Activated CD4-positive, alpha-beta memory T cell treated with anti-CD3 and anti-CD28 coated beads, Interleukin-2, amount 10 ng/mL, durations not matched to agents 7 days and 5 days (primary cell): ENCODE measurements at regions not wholly inside any gene's neighbourhood (a gene's known extent, or its start where the extent isn't known, plus 50 kb on each side); places are given as distances from the start of the nearest gene placed in this dataset.

Experiments
- CTCF ChIA-PET: fragments of 350-600 bp; sonication (Branson Sonifier 250); formaldehyde crosslinking; loops from one replicate; lab custom pipeline; 2021; ENCODE audit warnings: antibody characterized with exemption, inconsistent platforms; lab: Charles Lee
- POLR2A ChIA-PET: fragments of 350-600 bp; sonication (Branson Sonifier 250); formaldehyde crosslinking; loops from one replicate; lab custom pipeline; 2021; ENCODE audit warnings: antibody characterized with exemption; lab: Charles Lee
- DNase-seq: peaks from one replicate; pipeline ENCODE4 v3.0.0-alpha.2; 2020
- H3K27ac Mint-ChIP-seq: one replicate; pipeline ENCODE4 v1.8.0; 2021; ENCODE audit warnings: mild to moderate bottlenecking, mixed read lengths
- H3K27me3 Mint-ChIP-seq: one replicate; pipeline ENCODE4 v1.8.0; 2021; ENCODE audit warnings: mixed read lengths
- H3K36me3 Mint-ChIP-seq: one replicate; pipeline ENCODE4 v1.8.0; 2021; ENCODE audit warnings: low read depth, mixed read lengths
- H3K4me1 Mint-ChIP-seq: one replicate; pipeline ENCODE4 v1.8.0; 2021; ENCODE audit warnings: mixed read lengths
- H3K4me3 Mint-ChIP-seq: one replicate; pipeline ENCODE4 v1.8.0; 2021; ENCODE audit warnings: mild to moderate bottlenecking, mixed read lengths
- H3K9me3 Mint-ChIP-seq: one replicate; pipeline ENCODE4 v1.8.0; 2021; ENCODE audit warnings: mixed read lengths

- Mint-ChIP-seq H3K36me3 (no peaks in the 10 kb centered on the region), H3K4me1 (no peaks in the 10 kb centered on the region), H3K4me3 (no peak overlapping the region), H3K27ac (no peak overlapping the region), H3K9me3 (no peaks in the 10 kb centered on the region), H3K27me3 (no peaks in the 10 kb centered on the region)
- DNase-seq = no peak
- ChIA-PET POLR2A (no interaction called here), CTCF (no interaction called here)
Observed at GRCh38 chr4:138414202-138414601, 172.1 kb upstream of the SLC7A11 start.

- Mint-ChIP-seq H3K36me3 (no peaks in the 10 kb centered on the region), H3K4me3 (no peak overlapping the region), H3K27me3 (no peaks in the 10 kb centered on the region), H3K9me3 (no peaks in the 10 kb centered on the region), H3K4me1 (no peaks in the 10 kb centered on the region), H3K27ac (no peak overlapping the region)
- DNase-seq = no peak
- ChIA-PET CTCF (interaction anchor here (0.6 kb wide), 1 partner anchor 136 kb away, joined by 4 read pairs; no protein-coding TSS in a partner anchor), POLR2A (no interaction called here)
Observed at GRCh38 chr4:138413273-138413672, 171.1 kb upstream of the SLC7A11 start.

GRCh38 chr4:138412847-138413246 lies 170.7 kb upstream of the SLC7A11 start:
- H3K27ac Mint-ChIP-seq = no peak overlapping the region
- H3K4me3 Mint-ChIP-seq = no peak overlapping the region
- H3K9me3 Mint-ChIP-seq = no peaks in the 10 kb centered on the region
- no peak for DNase-seq
- ChIA-PET CTCF (interaction anchor here (0.6 kb wide), 1 partner anchor 136 kb away, joined by 4 read pairs; no protein-coding TSS in a partner anchor), POLR2A (no interaction called here)
- no peaks in the 10 kb centered on the region for H3K27me3 Mint-ChIP-seq
- no peaks in the 10 kb centered on the region for H3K36me3 Mint-ChIP-seq
- no peaks in the 10 kb centered on the region for H3K4me1 Mint-ChIP-seq

GRCh38 chr4:138410266-138410665 lies 168.1 kb upstream of the SLC7A11 start:
- H3K4me3 Mint-ChIP-seq = no peak overlapping the region
- ChIA-PET CTCF (no interaction called here), POLR2A (no interaction called here)
- H3K4me1 Mint-ChIP-seq = no peaks in the 10 kb centered on the region
- no peaks in the 10 kb centered on the region for H3K9me3 Mint-ChIP-seq
- H3K27me3 Mint-ChIP-seq = no peaks in the 10 kb centered on the region
- DNase-seq = no peak
- H3K36me3 Mint-ChIP-seq = no peaks in the 10 kb centered on the region
- no peak overlapping the region for H3K27ac Mint-ChIP-seq

- H3K9me3 Mint-ChIP-seq = no peaks in the 10 kb centered on the region
- no peak for DNase-seq
- ChIA-PET POLR2A (no interaction called here), CTCF (no interaction called here)
- H3K4me3 Mint-ChIP-seq = no peak overlapping the region
- H3K27ac Mint-ChIP-seq = no peak overlapping the region
- H3K4me1 Mint-ChIP-seq = no peaks in the 10 kb centered on the region
- no peaks in the 10 kb centered on the region for H3K36me3 Mint-ChIP-seq
- H3K27me3 Mint-ChIP-seq = no peaks in the 10 kb centered on the region
Observed at GRCh38 chr4:138409670-138410069, 167.5 kb upstream of the SLC7A11 start.

- Mint-ChIP-seq H3K9me3 (no peaks in the 10 kb centered on the region), H3K4me3 (no peak overlapping the region), H3K4me1 (no peaks in the 10 kb centered on the region), H3K27ac (no peak overlapping the region), H3K36me3 (no peaks in the 10 kb centered on the region), H3K27me3 (no peaks in the 10 kb centered on the region)
- CTCF ChIA-PET = no interaction called here
- no peak for DNase-seq
- POLR2A ChIA-PET = no interaction called here
Observed at GRCh38 chr4:138408758-138409157, 166.6 kb upstream of the SLC7A11 start.

- Mint-ChIP-seq H3K36me3 (no peaks in the 10 kb centered on the region), H3K9me3 (no peaks in the 10 kb centered on the region), H3K4me1 (no peaks in the 10 kb centered on the region), H3K4me3 (no peak overlapping the region), H3K27ac (no peak overlapping the region), H3K27me3 (no peaks in the 10 kb centered on the region)
- DNase-seq = no peak
- ChIA-PET POLR2A (no interaction called here), CTCF (no interaction called here)
Observed at GRCh38 chr4:138407329-138407728, 165.2 kb upstream of the SLC7A11 start.

- no peaks in the 10 kb centered on the region for H3K36me3 Mint-ChIP-seq
- no peaks in the 10 kb centered on the region for H3K4me1 Mint-ChIP-seq
- no peak for DNase-seq
- H3K4me3 Mint-ChIP-seq = no peak overlapping the region
- no peak overlapping the region for H3K27ac Mint-ChIP-seq
- H3K9me3 Mint-ChIP-seq = no peaks in the 10 kb centered on the region
- ChIA-PET POLR2A (no interaction called here), CTCF (no interaction called here)
- no peaks in the 10 kb centered on the region for H3K27me3 Mint-ChIP-seq
Observed at GRCh38 chr4:138406876-138407275, 164.7 kb upstream of the SLC7A11 start.

GRCh38 chr4:138405934-138406567 lies 163.9 kb upstream of the SLC7A11 start:
- H3K27ac Mint-ChIP-seq = no peak overlapping the region
- no peaks in the 10 kb centered on the region for H3K4me1 Mint-ChIP-seq
- CTCF ChIA-PET = no interaction called here
- DNase-seq = no peak
- H3K27me3 Mint-ChIP-seq = no peaks in the 10 kb centered on the region
- H3K4me3 Mint-ChIP-seq = no peak overlapping the region
- H3K36me3 Mint-ChIP-seq = no peaks in the 10 kb centered on the region
- POLR2A ChIA-PET = no interaction called here
- no peaks in the 10 kb centered on the region for H3K9me3 Mint-ChIP-seq

- Mint-ChIP-seq H3K27ac (no peak overlapping the region), H3K4me3 (no peak overlapping the region), H3K9me3 (no peaks in the 10 kb centered on the region), H3K4me1 (no peaks in the 10 kb centered on the region), H3K36me3 (no peaks in the 10 kb centered on the region), H3K27me3 (no peaks in the 10 kb centered on the region)
- ChIA-PET POLR2A (no interaction called here), CTCF (no interaction called here)
- no peak for DNase-seq
Observed at GRCh38 chr4:138405466-138405891, 163.3 kb upstream of the SLC7A11 start.

- no peaks in the 10 kb centered on the region for H3K27me3 Mint-ChIP-seq
- DNase-seq = no peak
- H3K4me3 Mint-ChIP-seq = no peak overlapping the region
- H3K27ac Mint-ChIP-seq = no peak overlapping the region
- ChIA-PET CTCF (no interaction called here), POLR2A (no interaction called here)
- no peaks in the 10 kb centered on the region for H3K9me3 Mint-ChIP-seq
- no peaks in the 10 kb centered on the region for H3K4me1 Mint-ChIP-seq
- H3K36me3 Mint-ChIP-seq = no peaks in the 10 kb centered on the region
Observed at GRCh38 chr4:138404801-138405200, 162.7 kb upstream of the SLC7A11 start.

- no peaks in the 10 kb centered on the region for H3K36me3 Mint-ChIP-seq
- ChIA-PET POLR2A (no interaction called here), CTCF (no interaction called here)
- no peak for DNase-seq
- no peaks in the 10 kb centered on the region for H3K9me3 Mint-ChIP-seq
- no peaks in the 10 kb centered on the region for H3K4me1 Mint-ChIP-seq
- H3K4me3 Mint-ChIP-seq = no peak overlapping the region
- no peak overlapping the region for H3K27ac Mint-ChIP-seq
- no peaks in the 10 kb centered on the region for H3K27me3 Mint-ChIP-seq
Observed at GRCh38 chr4:138404251-138404650, 162.1 kb upstream of the SLC7A11 start.

GRCh38 chr4:138401334-138401733 lies 159.2 kb upstream of the SLC7A11 start:
- POLR2A ChIA-PET = no interaction called here
- H3K9me3 Mint-ChIP-seq = no peaks in the 10 kb centered on the region
- no peaks in the 10 kb centered on the region for H3K27me3 Mint-ChIP-seq
- H3K27ac Mint-ChIP-seq = no peak overlapping the region
- H3K4me1 Mint-ChIP-seq = no peaks in the 10 kb centered on the region
- H3K4me3 Mint-ChIP-seq = no peak overlapping the region
- H3K36me3 Mint-ChIP-seq = no peaks in the 10 kb centered on the region
- DNase-seq = no peak
- CTCF ChIA-PET = no interaction called here

- no peaks in the 10 kb centered on the region for H3K36me3 Mint-ChIP-seq
- ChIA-PET POLR2A (no interaction called here), CTCF (no interaction called here)
- H3K27me3 Mint-ChIP-seq = no peaks in the 10 kb centered on the region
- H3K4me1 Mint-ChIP-seq = no peaks in the 10 kb centered on the region
- no peak overlapping the region for H3K27ac Mint-ChIP-seq
- H3K9me3 Mint-ChIP-seq = no peaks in the 10 kb centered on the region
- no peak overlapping the region for H3K4me3 Mint-ChIP-seq
- DNase-seq = no peak
Observed at GRCh38 chr4:138400543-138400942, 158.4 kb upstream of the SLC7A11 start.
